ENCODE measurements at regions not wholly inside any gene's neighbourhood (a gene's known extent, or its start where the extent isn't known, plus 50 kb on each side); places are given as distances from the start of the nearest gene placed in this dataset.

GRCh38 chr12:76195920-76196319, 111.4 kb upstream of the NAP1L1 start:
- Histone ChIP-seq H3K9ac (no peak overlapping the region), H2AFZ (ENCODE audit: low read depth) (no peak overlapping the region), H4K20me1 (ENCODE audit: insufficient read depth) (no peaks in the 10 kb centered on the region), H3K4me1 (ENCODE audit: low read depth, poor library complexity, severe bottlenecking) (no peaks in the 10 kb centered on the region), H3K27ac (no peak overlapping the region), H3K4me2 (no peak overlapping the region), H3K36me3 (ENCODE audit: insufficient read depth) (no peaks in the 10 kb centered on the region), H3K79me2 (ENCODE audit: insufficient read depth, low read depth) (no peaks in the 10 kb centered on the region), H3K27me3 (ENCODE audit: insufficient read depth, low read depth) (no peaks in the 10 kb centered on the region), H3K4me3 (IDR thresholded peaks at IDR 0.05; ENCODE audit: insufficient read depth, low read depth, low read length) (no peak overlapping the region)
- no peak for TF ChIP-seq CTCF (conservative IDR thresholded peaks at IDR 0.05; ENCODE audit: low read depth, low read length)

DNA sequence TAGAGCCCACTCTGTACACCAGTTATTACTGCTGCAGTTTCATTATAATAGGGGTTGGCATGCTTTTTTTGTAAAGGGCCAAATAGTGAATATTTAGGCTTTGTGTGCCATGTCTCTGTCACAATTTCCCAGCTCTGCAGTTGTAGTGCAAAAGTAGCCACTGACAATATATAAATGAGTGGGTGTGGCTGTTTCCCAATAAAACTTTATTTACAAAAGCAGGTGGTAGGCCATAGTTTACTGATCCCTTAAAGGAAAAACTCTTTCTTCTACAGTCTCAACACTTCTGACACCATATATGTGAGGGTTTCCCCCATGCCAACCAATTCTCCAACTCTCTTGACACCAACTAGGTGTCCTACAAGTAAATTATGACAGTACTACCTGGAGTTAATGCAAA, 110.2 kb upstream of the NAP1L1 start:
- no peaks in the 10 kb centered on the region for H3K79me2 ChIP-seq (ENCODE audit: insufficient read depth, low read depth)
- H3K27ac ChIP-seq, result no peak overlapping the region
- no peak overlapping the region for H3K4me2 ChIP-seq
- no peaks in the 10 kb centered on the region for H3K27me3 ChIP-seq (ENCODE audit: insufficient read depth, low read depth)
- no peaks in the 10 kb centered on the region for H4K20me1 ChIP-seq (ENCODE audit: insufficient read depth)
- H3K4me3 ChIP-seq (IDR thresholded peaks at IDR 0.05; ENCODE audit: insufficient read depth, low read depth, low read length), result no peak overlapping the region
- H2AFZ ChIP-seq (ENCODE audit: low read depth), result no peak overlapping the region
- no peak for TF ChIP-seq CTCF (conservative IDR thresholded peaks at IDR 0.05; ENCODE audit: low read depth, low read length)
- no peaks in the 10 kb centered on the region for H3K4me1 ChIP-seq (ENCODE audit: low read depth, poor library complexity, severe bottlenecking)
- no peak overlapping the region for H3K9ac ChIP-seq
- no peaks in the 10 kb centered on the region for H3K36me3 ChIP-seq (ENCODE audit: insufficient read depth)

DNA sequence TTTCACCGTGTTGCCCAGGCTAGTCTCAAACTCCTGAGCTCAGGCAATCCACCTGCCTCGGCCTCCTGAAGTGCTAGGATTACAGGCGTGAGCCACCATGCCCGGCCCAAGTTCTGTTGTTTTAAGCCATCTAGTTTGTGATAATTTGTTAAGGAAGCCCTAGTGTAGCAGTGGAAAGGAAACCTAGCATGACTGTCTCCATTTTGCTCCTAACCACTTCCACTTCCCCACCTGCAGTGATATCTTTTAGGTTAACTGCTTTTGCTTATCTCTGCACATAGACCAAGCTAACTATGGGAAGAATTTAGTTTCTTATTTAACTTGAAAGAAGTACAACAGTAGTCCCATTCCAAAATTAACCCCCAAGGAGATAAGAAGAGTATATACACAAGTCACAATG, 109.5 kb upstream of the NAP1L1 start:
- no peaks in the 10 kb centered on the region for H3K4me1 ChIP-seq (ENCODE audit: low read depth, poor library complexity, severe bottlenecking)
- no peak overlapping the region for H2AFZ ChIP-seq (ENCODE audit: low read depth)
- no peak overlapping the region for H3K9ac ChIP-seq
- H4K20me1 ChIP-seq (ENCODE audit: insufficient read depth), result no peaks in the 10 kb centered on the region
- no peak overlapping the region for H3K4me3 ChIP-seq (IDR thresholded peaks at IDR 0.05; ENCODE audit: insufficient read depth, low read depth, low read length)
- H3K4me2 ChIP-seq, result no peak overlapping the region
- H3K36me3 ChIP-seq (ENCODE audit: insufficient read depth), result no peaks in the 10 kb centered on the region
- TF ChIP-seq CTCF (conservative IDR thresholded peaks at IDR 0.05; ENCODE audit: low read depth, low read length), result no peak
- no peaks in the 10 kb centered on the region for H3K27me3 ChIP-seq (ENCODE audit: insufficient read depth, low read depth)
- no peaks in the 10 kb centered on the region for H3K79me2 ChIP-seq (ENCODE audit: insufficient read depth, low read depth)
- no peak overlapping the region for H3K27ac ChIP-seq

- H4K20me1 ChIP-seq (ENCODE audit: insufficient read depth), result no peaks in the 10 kb centered on the region
- no peaks in the 10 kb centered on the region for H3K36me3 ChIP-seq (ENCODE audit: insufficient read depth)
- H3K4me2 ChIP-seq, result no peak overlapping the region
- no peak overlapping the region for H3K4me3 ChIP-seq (IDR thresholded peaks at IDR 0.05; ENCODE audit: insufficient read depth, low read depth, low read length)
- no peaks in the 10 kb centered on the region for H3K4me1 ChIP-seq (ENCODE audit: low read depth, poor library complexity, severe bottlenecking)
- no peak overlapping the region for H3K9ac ChIP-seq
- no peak overlapping the region for H3K27ac ChIP-seq
- H2AFZ ChIP-seq (ENCODE audit: low read depth), result no peak overlapping the region
- no peak for TF ChIP-seq CTCF (conservative IDR thresholded peaks at IDR 0.05; ENCODE audit: low read depth, low read length)
- no peaks in the 10 kb centered on the region for H3K79me2 ChIP-seq (ENCODE audit: insufficient read depth, low read depth)
- H3K27me3 ChIP-seq (ENCODE audit: insufficient read depth, low read depth), result no peaks in the 10 kb centered on the region
Measured at GRCh38 chr12:76192416-76192815, 107.9 kb upstream of the NAP1L1 start.

- Histone ChIP-seq H3K36me3 (ENCODE audit: insufficient read depth) (no peaks in the 10 kb centered on the region), H3K27me3 (ENCODE audit: insufficient read depth, low read depth) (no peaks in the 10 kb centered on the region), H3K4me3 (IDR thresholded peaks at IDR 0.05; ENCODE audit: insufficient read depth, low read depth, low read length) (no peak overlapping the region), H4K20me1 (ENCODE audit: insufficient read depth) (no peaks in the 10 kb centered on the region), H3K4me2 (no peak overlapping the region), H3K27ac (no peak overlapping the region), H3K79me2 (ENCODE audit: insufficient read depth, low read depth) (no peaks in the 10 kb centered on the region), H2AFZ (ENCODE audit: low read depth) (no peak overlapping the region), H3K9ac (no peak overlapping the region), H3K4me1 (ENCODE audit: low read depth, poor library complexity, severe bottlenecking) (no peaks in the 10 kb centered on the region)
- TF ChIP-seq CTCF (conservative IDR thresholded peaks at IDR 0.05; ENCODE audit: low read depth, low read length), result no peak
Measured at GRCh38 chr12:76190299-76190698, 105.8 kb upstream of the NAP1L1 start.
